PC-3 (cell line): ENCODE measurements at regions not wholly inside any gene's neighbourhood (a gene's known extent, or its start where the extent isn't known, plus 50 kb on each side); places are given as distances from the start of the nearest gene placed in this dataset.

Source experiments
- ATAC-seq: fragments of 200-7000 bp; cut with Tn5 transposase; 2 replicates; pipeline ENCODE4 v1.9.1; 2020; ENCODE audit warnings: mild to moderate bottlenecking, moderate library complexity
- BruUV-seq: library from RNA; stranded (reverse); fragments of 400-500 nt; replicated peaks from 2 replicates; lab custom pipeline; 2021; lab: Mats Ljungman, UMichigan
- CTCF ChIA-PET: fragments of 300-600 bp; sonication (Branson Sonifier 250); formaldehyde crosslinking; loops from one replicate; lab custom pipeline; 2022; ENCODE audit warnings: antibody characterized with exemption; lab: Charles Lee
- POLR2A ChIA-PET: fragments of 300-600 bp; sonication (Branson Sonifier 250); formaldehyde crosslinking; loops from one replicate; lab custom pipeline; 2022; ENCODE audit warnings: antibody characterized with exemption; ENCODE audit not compliant: unreplicated experiment; lab: Charles Lee
- DNase-seq: peaks from one replicate; pipeline ENCODE4 v3.0.0-alpha.2; 2015
- H2AFZ ChIP-seq: fragments of 300-600 bp; sonication (generic); 2 replicates; pipeline ENCODE4 v1.6.0; 2016; ENCODE audit warnings: antibody characterized with exemption, low read length
- H3F3A ChIP-seq: fragments of 300-600 bp; sonication (generic); one replicate; pipeline ENCODE4 v1.6.0; 2017; ENCODE audit warnings: antibody characterized with exemption, low read length, control low read depth, mild to moderate bottlenecking; ENCODE audit not compliant: unreplicated experiment
- H3K27ac ChIP-seq: fragments of 300-600 bp; sonication (generic); 2 replicates; pipeline ENCODE4 v1.5.1; 2016; ENCODE audit warnings: mild to moderate bottlenecking, low read length
- H3K27me3 ChIP-seq: fragments of 300-600 bp; sonication (generic); 2 replicates; pipeline ENCODE4 v1.6.1; 2016; ENCODE audit warnings: low read length, mixed read lengths
- H3K36me3 ChIP-seq: fragments of 300-600 bp; sonication (generic); 2 replicates; pipeline ENCODE4 v1.6.1; 2016; ENCODE audit warnings: low read depth, mixed run types, low read length, mixed read lengths
- H3K4me1 ChIP-seq: fragments of 300-600 bp; sonication (generic); 2 replicates; pipeline ENCODE4 v1.5.1; 2016; ENCODE audit warnings: low read length; ENCODE audit not compliant: insufficient read depth
- H3K4me2 ChIP-seq: fragments of 300-600 bp; sonication (generic); 2 replicates; pipeline ENCODE4 v1.6.0; 2016; ENCODE audit warnings: low read length
- H3K4me3 ChIP-seq: fragments of 300-600 bp; sonication (generic); 2 replicates; pipeline ENCODE4 v1.5.1; 2016; ENCODE audit warnings: mild to moderate bottlenecking, low read length, mixed read lengths
- H3K79me2 ChIP-seq: fragments of 300-600 bp; sonication (generic); 2 replicates; pipeline ENCODE4 v1.6.1; 2017; ENCODE audit warnings: low read length, mixed read lengths
- H3K9ac ChIP-seq: fragments of 300-600 bp; sonication (generic); 2 replicates; pipeline ENCODE4 v1.6.0; 2016; ENCODE audit warnings: mild to moderate bottlenecking, low read length
- H3K9me2 ChIP-seq: fragments of 300-600 bp; sonication (generic); replicated peaks from 2 replicates; pipeline ENCODE4 v1.6.1; 2016; ENCODE audit warnings: mixed run types, low read length, mixed read lengths
- H3K9me3 ChIP-seq: fragments of 300-600 bp; sonication (generic); 2 replicates; pipeline ENCODE4 v1.6.1; 2016; ENCODE audit warnings: low read length, mixed read lengths
- H4K20me1 ChIP-seq: fragments of 300-600 bp; sonication (generic); 2 replicates; pipeline ENCODE4 v1.6.1; 2016; ENCODE audit warnings: low read length, mixed read lengths
- EZH2 ChIP-seq: fragments of 300-600 bp; sonication (generic); IDR thresholded peaks from one replicate; pipeline ENCODE4 v1.6.1; 2017; ENCODE audit warnings: antibody characterized with exemption, mild to moderate bottlenecking, low read length; ENCODE audit not compliant: unreplicated experiment
- EZH2phosphoT487 ChIP-seq: fragments of 300-600 bp; sonication (generic); IDR thresholded peaks from 2 replicates; pipeline ENCODE4 v1.6.1; 2018; ENCODE audit warnings: mild to moderate bottlenecking, antibody characterized with exemption, low read length, borderline replicate concordance
- intact Hi-C: fragments of 100-400 bp; cut with micrococcal nuclease; formaldehyde crosslinking; loops from 2 replicates; pipeline ENCODE4 v1.9.0; 2023
- TF ChIP-seq, protein P1 (sequence below): fragments of 300-600 bp; sonication (generic); conservative IDR thresholded peaks from 2 replicates; pipeline ENCODE4 v1.5.1; 2017; ENCODE audit warnings: antibody characterized with exemption, low read depth, mild to moderate bottlenecking, low read length

DNA sequence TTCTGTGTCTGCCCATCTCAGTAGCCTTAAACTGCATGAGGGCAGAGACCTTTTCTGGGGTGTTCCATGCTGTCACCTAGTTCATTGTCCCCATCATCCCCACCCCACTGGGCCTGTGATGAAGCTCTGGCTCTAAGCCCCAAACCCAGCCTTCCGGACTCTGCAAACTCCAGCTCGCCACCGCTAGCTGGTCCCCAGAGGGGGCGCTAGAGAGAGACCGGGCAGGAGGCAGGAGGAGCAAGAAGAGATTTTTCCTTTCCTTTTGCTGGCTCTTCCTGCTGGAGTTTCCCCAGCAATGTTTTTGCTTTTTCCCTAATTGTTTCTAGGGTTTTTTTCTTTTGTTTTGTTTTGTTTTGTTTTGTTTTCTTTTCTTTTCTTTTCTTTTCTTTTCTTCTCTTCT lies 234.4 kb downstream of the TEX36 start:
- H3K4me3 ChIP-seq: no peak overlapping the region
- no peaks in the 10 kb centered on the region for H4K20me1 ChIP-seq
- no peak overlapping the region for H3K27ac ChIP-seq
- BruUV-seq: no TSS peak
- H3F3A ChIP-seq: no peaks in the 10 kb centered on the region
- no peaks in the 10 kb centered on the region for H3K79me2 ChIP-seq
- H3K4me1 ChIP-seq: no peaks in the 10 kb centered on the region
- peak; percentile 30 for DNase-seq
- no peak overlapping the region for H2AFZ ChIP-seq
- H3K4me2 ChIP-seq: no peak overlapping the region
- no peaks in the 10 kb centered on the region for H3K36me3 ChIP-seq
- TF ChIP-seq EZH2phosphoT487 (no peak), EZH2 (no peak)
- TF ChIP-seq, protein P1, sequence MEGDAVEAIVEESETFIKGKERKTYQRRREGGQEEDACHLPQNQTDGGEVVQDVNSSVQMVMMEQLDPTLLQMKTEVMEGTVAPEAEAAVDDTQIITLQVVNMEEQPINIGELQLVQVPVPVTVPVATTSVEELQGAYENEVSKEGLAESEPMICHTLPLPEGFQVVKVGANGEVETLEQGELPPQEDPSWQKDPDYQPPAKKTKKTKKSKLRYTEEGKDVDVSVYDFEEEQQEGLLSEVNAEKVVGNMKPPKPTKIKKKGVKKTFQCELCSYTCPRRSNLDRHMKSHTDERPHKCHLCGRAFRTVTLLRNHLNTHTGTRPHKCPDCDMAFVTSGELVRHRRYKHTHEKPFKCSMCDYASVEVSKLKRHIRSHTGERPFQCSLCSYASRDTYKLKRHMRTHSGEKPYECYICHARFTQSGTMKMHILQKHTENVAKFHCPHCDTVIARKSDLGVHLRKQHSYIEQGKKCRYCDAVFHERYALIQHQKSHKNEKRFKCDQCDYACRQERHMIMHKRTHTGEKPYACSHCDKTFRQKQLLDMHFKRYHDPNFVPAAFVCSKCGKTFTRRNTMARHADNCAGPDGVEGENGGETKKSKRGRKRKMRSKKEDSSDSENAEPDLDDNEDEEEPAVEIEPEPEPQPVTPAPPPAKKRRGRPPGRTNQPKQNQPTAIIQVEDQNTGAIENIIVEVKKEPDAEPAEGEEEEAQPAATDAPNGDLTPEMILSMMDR: peak; percentile 69
- CTCF ChIA-PET: no interaction called here
- intact Hi-C loops: no loop called here
- H3K27me3 ChIP-seq: peaks cover 14% of the 10 kb centered on the region; the same call in 1 of the 2 replicates
- no peak overlapping the region for H3K9ac ChIP-seq
- ATAC-seq: no peak
- H3K9me3 ChIP-seq: no peaks in the 10 kb centered on the region
- H3K9me2 ChIP-seq: no peaks in the 10 kb centered on the region
- POLR2A ChIA-PET: no interaction called here

DNA sequence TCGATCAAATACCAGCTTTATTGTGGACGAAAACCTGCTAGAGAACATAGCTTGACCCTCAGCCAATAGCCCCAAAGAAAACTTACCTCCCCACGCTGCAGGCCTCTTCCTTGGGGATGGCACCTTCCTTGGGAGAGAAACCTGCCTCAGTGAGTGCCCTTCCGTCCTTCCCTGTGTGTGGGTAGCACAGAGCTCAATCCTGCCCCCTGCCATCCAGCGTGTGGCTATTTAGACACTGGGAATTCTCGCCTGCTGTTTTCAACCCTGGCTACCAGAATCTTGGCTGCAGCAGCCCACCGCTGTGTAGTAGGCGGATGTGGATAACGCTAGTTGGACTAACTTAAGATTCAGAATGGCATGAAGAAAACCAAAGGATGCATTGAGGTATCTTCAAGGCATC lies 238.2 kb downstream of the TEX36 start:
- Histone ChIP-seq H3K36me3 (no peaks in the 10 kb centered on the region), H3K9me3 (no peaks in the 10 kb centered on the region), H3K79me2 (no peaks in the 10 kb centered on the region), H3K27me3 (no peaks in the 10 kb centered on the region), H3K4me1 (peaks cover 17% of the 10 kb centered on the region), H3K4me2 (no peak overlapping the region), H4K20me1 (no peaks in the 10 kb centered on the region), H3K9ac (no peak overlapping the region), H3F3A (no peaks in the 10 kb centered on the region), H2AFZ (no peak overlapping the region), H3K9me2 (no peaks in the 10 kb centered on the region), H3K4me3 (no peak overlapping the region), H3K27ac (no peak overlapping the region)
- POLR2A ChIA-PET: no interaction called here
- TF ChIP-seq EZH2 (no peak), EZH2phosphoT487 (no peak)
- TF ChIP-seq, protein P1: no peak
- no peak for DNase-seq
- intact Hi-C loops: no loop called here
- no TSS peak for BruUV-seq
- CTCF ChIA-PET: no interaction called here
- no peak for ATAC-seq

DNA sequence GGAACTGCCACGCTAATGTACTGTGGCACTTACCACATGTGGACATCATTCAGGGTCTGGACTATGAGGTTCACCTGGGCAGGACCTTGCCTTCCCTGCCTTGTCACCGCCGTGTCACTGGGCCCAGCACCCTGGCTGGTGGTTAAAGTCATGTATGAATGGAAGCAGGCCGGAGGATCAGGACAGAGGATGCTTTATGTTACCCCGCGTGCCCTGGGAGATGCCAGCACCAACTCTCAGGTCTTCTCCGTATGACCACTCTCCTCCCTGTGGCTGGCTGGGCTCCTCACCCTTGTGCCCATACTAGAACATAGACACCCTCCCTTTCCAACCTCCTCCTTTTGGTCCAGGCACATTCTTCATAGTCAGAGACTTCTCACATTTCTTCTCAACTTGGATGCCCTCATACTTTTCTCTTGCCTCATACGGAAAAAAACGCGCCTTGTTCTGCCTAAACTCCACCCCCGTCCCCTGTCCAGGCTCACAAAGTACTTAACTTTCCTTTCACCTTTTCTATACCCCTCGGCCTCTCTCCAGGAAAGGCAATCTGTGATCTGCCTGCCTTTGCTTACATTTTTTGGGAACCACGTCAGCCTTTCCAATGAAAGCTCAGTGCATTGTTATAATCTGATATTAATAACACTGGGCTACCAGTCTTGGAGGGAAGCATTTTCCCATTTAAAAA lies 240.0 kb downstream of the TEX36 start:
- no peaks in the 10 kb centered on the region for H3K36me3 ChIP-seq
- no peaks in the 10 kb centered on the region for H3K27me3 ChIP-seq
- no peaks in the 10 kb centered on the region for H3K9me3 ChIP-seq
- no peak for TF ChIP-seq EZH2phosphoT487
- no peak for TF ChIP-seq EZH2
- TF ChIP-seq, protein P1: no peak
- H3K27ac ChIP-seq: no peak overlapping the region
- no peaks in the 10 kb centered on the region for H3K9me2 ChIP-seq
- no peaks in the 10 kb centered on the region for H3F3A ChIP-seq
- ATAC-seq (no peak), DNase-seq (no peak)
- H3K9ac ChIP-seq: no peak overlapping the region
- no peaks in the 10 kb centered on the region for H4K20me1 ChIP-seq
- no peak overlapping the region for H3K4me2 ChIP-seq
- no peak overlapping the region for H3K4me3 ChIP-seq
- no peak overlapping the region for H2AFZ ChIP-seq
- peaks cover 17% of the 10 kb centered on the region for H3K4me1 ChIP-seq
- BruUV-seq: no TSS peak
- intact Hi-C loops: no loop called here
- no peaks in the 10 kb centered on the region for H3K79me2 ChIP-seq
- CTCF ChIA-PET: no interaction called here
- POLR2A ChIA-PET: no interaction called here
